Progenitor cell of endocrine pancreas (in vitro differentiated cells): ENCODE measurements at regions not wholly inside any gene's neighbourhood (a gene's known extent, or its start where the extent isn't known, plus 50 kb on each side); places are given as distances from the start of the nearest gene placed in this dataset.

Source experiments
- DNase-seq: peaks from one replicate; pipeline ENCODE4 v3.0.0; 2021; ENCODE audit warnings: low spot score; ENCODE audit not compliant: unreplicated experiment
- H3K27ac Mint-ChIP-seq: 2 replicates; pipeline ENCODE4 v1.8.0; 2021; ENCODE audit warnings: mild to moderate bottlenecking, moderate library complexity, mixed read lengths
- H3K27me3 Mint-ChIP-seq: 2 replicates; pipeline ENCODE4 v1.8.0; 2021; ENCODE audit warnings: mixed read lengths
- H3K36me3 Mint-ChIP-seq: 2 replicates; pipeline ENCODE4 v1.8.0; 2022; ENCODE audit warnings: mixed read lengths; ENCODE audit not compliant: insufficient read depth
- H3K4me1 Mint-ChIP-seq: 2 replicates; pipeline ENCODE4 v1.8.0; 2021; ENCODE audit warnings: low read depth, mixed read lengths
- H3K4me3 Mint-ChIP-seq: 2 replicates; pipeline ENCODE4 v1.8.0; 2021; ENCODE audit warnings: low read depth, mild to moderate bottlenecking, moderate library complexity, mixed read lengths
- H3K9me3 Mint-ChIP-seq: 2 replicates; pipeline ENCODE4 v1.8.0; 2021; ENCODE audit warnings: low read depth, mixed read lengths
- CTCF ChIP-seq: fragments of 200-600 bp; sonication (generic); IDR thresholded peaks from one replicate; pipeline ENCODE4 v1.5.0; 2021; ENCODE audit warnings: antibody characterized with exemption, mild to moderate bottlenecking; ENCODE audit not compliant: unreplicated experiment

GRCh38 chr3:156620901-156621300 lies 53.5 kb upstream of the TIPARP start:
- TF ChIP-seq CTCF: no peak
- H3K9me3 Mint-ChIP-seq: no peaks in the 10 kb centered on the region
- H3K27ac Mint-ChIP-seq: no peak overlapping the region
- no peak overlapping the region for H3K4me3 Mint-ChIP-seq
- H3K4me1 Mint-ChIP-seq: peaks cover 1% of the 10 kb centered on the region
- no peaks in the 10 kb centered on the region for H3K27me3 Mint-ChIP-seq
- H3K36me3 Mint-ChIP-seq: no peaks in the 10 kb centered on the region
- DNase-seq: no peak

GRCh38 chr3:156620260-156620659 lies 54.1 kb upstream of the TIPARP start:
- TF ChIP-seq CTCF: no peak
- Mint-ChIP-seq H3K9me3 (no peaks in the 10 kb centered on the region), H3K4me3 (no peak overlapping the region), H3K36me3 (no peaks in the 10 kb centered on the region), H3K4me1 (peaks cover 1% of the 10 kb centered on the region), H3K27ac (no peak overlapping the region), H3K27me3 (no peaks in the 10 kb centered on the region)
- no peak for DNase-seq

GRCh38 chr3:156619376-156619775 lies 55.0 kb upstream of the TIPARP start:
- Mint-ChIP-seq H3K9me3 (no peaks in the 10 kb centered on the region), H3K27me3 (no peaks in the 10 kb centered on the region), H3K4me3 (no peak overlapping the region), H3K36me3 (no peaks in the 10 kb centered on the region), H3K4me1 (peaks cover 1% of the 10 kb centered on the region), H3K27ac (no peak overlapping the region)
- DNase-seq: no peak
- TF ChIP-seq CTCF: no peak

- no peaks in the 10 kb centered on the region for H3K36me3 Mint-ChIP-seq
- no peak for DNase-seq
- H3K27me3 Mint-ChIP-seq: no peaks in the 10 kb centered on the region
- H3K4me3 Mint-ChIP-seq: no peak overlapping the region
- H3K4me1 Mint-ChIP-seq: peaks cover 1% of the 10 kb centered on the region
- TF ChIP-seq CTCF: no peak
- H3K9me3 Mint-ChIP-seq: no peaks in the 10 kb centered on the region
- no peak overlapping the region for H3K27ac Mint-ChIP-seq
These were observed 56.6 kb upstream of the TIPARP start for GRCh38 chr3:156617781-156618180.

- no peaks in the 10 kb centered on the region for H3K36me3 Mint-ChIP-seq
- H3K4me3 Mint-ChIP-seq: no peak overlapping the region
- no peaks in the 10 kb centered on the region for H3K9me3 Mint-ChIP-seq
- no peak for DNase-seq
- no peaks in the 10 kb centered on the region for H3K27me3 Mint-ChIP-seq
- H3K27ac Mint-ChIP-seq: no peak overlapping the region
- H3K4me1 Mint-ChIP-seq: peaks cover 1% of the 10 kb centered on the region
- no peak for TF ChIP-seq CTCF
These were observed 57.2 kb upstream of the TIPARP start for GRCh38 chr3:156617145-156617544.
